Liver (tissue), 8 donors: ENCODE measurements at regions not wholly inside any gene's neighbourhood (a gene's known extent, or its start where the extent isn't known, plus 50 kb on each side); places are given as distances from the start of the nearest gene placed in this dataset.

Source experiments
- DNase-seq: peaks from one replicate; pipeline ENCODE4 v3.0.0-alpha.2; 2017; ENCODE audit warnings: low spot score
- H3K27ac ChIP-seq, 2 donors: one replicate each; pipeline ENCODE4 v1.7.0; 2013; ENCODE audit warnings: inconsistent platforms in 2 of 2, low read length in 2 of 2, control low read depth in 1 of 2, low read depth in 1 of 2, mild to moderate bottlenecking in 1 of 2
- H3K27me3 ChIP-seq, 4 donors: one replicate each; pipeline versions ENCODE4 v1.6.1 to v1.7.0; 2013; ENCODE audit warnings: low read length in 3 of 4, inconsistent platforms in 1 of 4, mild to moderate bottlenecking in 1 of 4, moderate library complexity in 1 of 4; ENCODE audit not compliant: control insufficient read depth in 4 of 4, insufficient read depth in 4 of 4
- H3K36me3 ChIP-seq, 4 donors: one replicate each; pipeline versions ENCODE4 v1.6.1 to v1.7.0; 2013; ENCODE audit warnings: low read length in 3 of 4, mild to moderate bottlenecking in 3 of 4, low read depth in 1 of 4, moderate library complexity in 1 of 4; ENCODE audit not compliant: control insufficient read depth in 4 of 4, insufficient read depth in 3 of 4
- H3K4me1 ChIP-seq, 4 donors: one replicate each; pipeline versions ENCODE4 v1.6.1 to v1.7.0; 2013; ENCODE audit warnings: low read length in 3 of 4, mild to moderate bottlenecking in 3 of 4, moderate library complexity in 1 of 4; ENCODE audit not compliant: control insufficient read depth in 4 of 4, insufficient read depth in 4 of 4
- H3K4me3 ChIP-seq, 3 donors: one replicate each; pipeline versions ENCODE4 v1.6.1 to v1.7.0; 2013; ENCODE audit warnings: low read length in 3 of 3, control low read depth in 1 of 3, low read depth in 1 of 3, mild to moderate bottlenecking in 1 of 3
- H3K9ac ChIP-seq, 2 donors: one replicate each; pipeline ENCODE4 v1.7.0; 2013; ENCODE audit warnings: low read length in 2 of 2, mild to moderate bottlenecking in 2 of 2, moderate library complexity in 2 of 2, control low read depth in 1 of 2, low read depth in 1 of 2
- H3K9me3 ChIP-seq, 4 donors: one replicate each; pipeline versions ENCODE4 v1.6.1 to v1.7.0; 2013; ENCODE audit warnings: low read length in 3 of 4; ENCODE audit not compliant: control insufficient read depth in 4 of 4
- ATF3 ChIP-seq: IDR thresholded peaks from 2 replicates; pipeline ENCODE4 v1.6.1; 2016; ENCODE audit warnings: antibody characterized with exemption
- CTCF ChIP-seq: fragments of 150-350 bp; IDR thresholded peaks from 2 replicates; pipeline ENCODE4 v1.5.1; 2017; ENCODE audit warnings: improper control_type of control experiment, low read depth, low read length; ENCODE audit not compliant: missing input control
- EGR1 ChIP-seq, 2 donors: IDR thresholded peaks; 2 replicates each; pipeline ENCODE4 v1.6.1; 2016 to 2018; ENCODE audit warnings: antibody characterized with exemption in 2 of 2, low read depth in 2 of 2
- FOXA2 ChIP-seq: IDR thresholded peaks from 2 replicates; pipeline ENCODE4 v1.6.1; 2016; ENCODE audit warnings: antibody characterized with exemption
- HNF4A ChIP-seq, 2 donors: conservative IDR thresholded peaks; 2 replicates each; pipeline ENCODE4 v1.6.1; 2016; ENCODE audit warnings: antibody characterized with exemption in 2 of 2, mild to moderate bottlenecking in 2 of 2
- JUND ChIP-seq, 2 donors: IDR thresholded peaks; 2 replicates each; pipeline ENCODE4 v1.6.1; 2016; ENCODE audit warnings: antibody characterized with exemption in 2 of 2
- RAD21 ChIP-seq, 2 donors: IDR thresholded peaks; 2 replicates each; pipeline ENCODE4 v1.6.1; 2016; ENCODE audit warnings: antibody characterized with exemption in 2 of 2, mild to moderate bottlenecking in 2 of 2
- RXRA ChIP-seq, 2 donors: IDR thresholded peaks; 2 replicates each; pipeline ENCODE4 v1.6.1; 2017 to 2018; ENCODE audit warnings: antibody characterized with exemption in 2 of 2, mild to moderate bottlenecking in 1 of 2
- SP1 ChIP-seq: IDR thresholded peaks from 2 replicates; pipeline ENCODE4 v1.6.1; 2018; ENCODE audit warnings: antibody characterized with exemption, mild to moderate bottlenecking
- TAF1 ChIP-seq: conservative IDR thresholded peaks from 2 replicates; pipeline ENCODE4 v1.6.1; 2016; ENCODE audit warnings: antibody characterized with exemption, mild to moderate bottlenecking
- YY1 ChIP-seq: IDR thresholded peaks from 2 replicates; pipeline ENCODE4 v1.6.1; 2016; ENCODE audit warnings: antibody characterized with exemption, mild to moderate bottlenecking
- WGBS: extraction: QIAGEN DNeasy Blood & Tissue Kit; methylation state at CpG from one replicate; pipeline ENCODE4 v1.1.7; 2013; 5-methylcytosine and 5-hydroxymethylcytosine counted together
- TF ChIP-seq, protein P1 (sequence below): IDR thresholded peaks from 2 replicates; pipeline ENCODE4 v1.6.1; 2016; ENCODE audit warnings: antibody characterized with exemption
- donor health status: healthy.
- donor health status: healthy.
- donor health status: healthy.
- donor health status: healthy.
- donor health status: healthy.

- TF ChIP-seq TAF1 (no peak), RXRA (IDR thresholded peaks at IDR 0.05) (no peak), JUND (IDR thresholded peaks at IDR 0.05) (no peak), FOXA2 (no peak), HNF4A (conservative IDR thresholded peaks at IDR 0.05) (no peak)
- TF ChIP-seq, protein P1, sequence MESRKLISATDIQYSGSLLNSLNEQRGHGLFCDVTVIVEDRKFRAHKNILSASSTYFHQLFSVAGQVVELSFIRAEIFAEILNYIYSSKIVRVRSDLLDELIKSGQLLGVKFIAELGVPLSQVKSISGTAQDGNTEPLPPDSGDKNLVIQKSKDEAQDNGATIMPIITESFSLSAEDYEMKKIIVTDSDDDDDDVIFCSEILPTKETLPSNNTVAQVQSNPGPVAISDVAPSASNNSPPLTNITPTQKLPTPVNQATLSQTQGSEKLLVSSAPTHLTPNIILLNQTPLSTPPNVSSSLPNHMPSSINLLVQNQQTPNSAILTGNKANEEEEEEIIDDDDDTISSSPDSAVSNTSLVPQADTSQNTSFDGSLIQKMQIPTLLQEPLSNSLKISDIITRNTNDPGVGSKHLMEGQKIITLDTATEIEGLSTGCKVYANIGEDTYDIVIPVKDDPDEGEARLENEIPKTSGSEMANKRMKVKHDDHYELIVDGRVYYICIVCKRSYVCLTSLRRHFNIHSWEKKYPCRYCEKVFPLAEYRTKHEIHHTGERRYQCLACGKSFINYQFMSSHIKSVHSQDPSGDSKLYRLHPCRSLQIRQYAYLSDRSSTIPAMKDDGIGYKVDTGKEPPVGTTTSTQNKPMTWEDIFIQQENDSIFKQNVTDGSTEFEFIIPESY = no peak
Measured at GRCh38 chr17:51454456-51454978, 194.2 kb downstream of the UTP18 start (continued).

- H3K9ac ChIP-seq = no peak overlapping the region
- no peak for DNase-seq
Measured at GRCh38 chr17:51455211-51455610, 194.9 kb downstream of the UTP18 start.

GRCh38 chr17:51455931-51456330 is 195.6 kb downstream of the UTP18 start:
- WGBS = 94% methylated on average over 4 of the region's 4 CpGs
- H3K4me3 ChIP-seq = no peak overlapping the region
- no peak overlapping the region for H3K9ac ChIP-seq
- H3K9me3 ChIP-seq = no peaks in the 10 kb centered on the region
- no peak for DNase-seq
- H3K27me3 ChIP-seq = no peaks in the 10 kb centered on the region
- H3K27ac ChIP-seq = no peak overlapping the region
- TF ChIP-seq TAF1 = no peak
- no peak for TF ChIP-seq RXRA (IDR thresholded peaks at IDR 0.05)
- no peak for TF ChIP-seq SP1
- no peaks in the 10 kb centered on the region for H3K36me3 ChIP-seq
- H3K4me1 ChIP-seq = no peaks in the 10 kb centered on the region

More at GRCh38 chr17:51455211-51455610, 194.9 kb downstream of the UTP18 start:
- Histone ChIP-seq H3K27me3 (no peaks in the 10 kb centered on the region), H3K9me3 (no peaks in the 10 kb centered on the region), H3K4me3 (no peak overlapping the region), H3K4me1 (no peaks in the 10 kb centered on the region), H3K36me3 (no peaks in the 10 kb centered on the region), H3K27ac (no peak overlapping the region)
- TF ChIP-seq YY1 (no peak), EGR1 (IDR thresholded peaks at IDR 0.05; ENCODE audit: low read depth in 2 of 2) (no peak), RXRA (IDR thresholded peaks at IDR 0.05) (no peak)

DNA sequence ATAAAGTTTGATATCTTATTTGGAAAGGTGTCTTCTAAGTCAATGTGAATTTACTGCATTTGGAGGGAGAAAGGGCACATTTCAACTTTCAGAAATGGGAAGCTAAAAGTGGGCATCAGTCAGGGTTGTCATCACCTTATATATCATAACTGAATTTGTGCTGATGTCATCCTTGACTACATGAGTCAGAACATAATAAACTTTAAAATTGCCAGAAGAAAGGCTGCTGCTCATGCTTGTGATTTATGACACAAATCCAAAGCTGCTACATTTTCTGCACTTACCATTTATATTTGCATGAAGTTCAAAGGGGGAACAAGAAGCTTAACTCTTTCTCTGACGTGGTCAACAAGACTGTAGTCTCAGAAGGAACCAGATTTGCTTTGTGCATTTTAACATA is 196.6 kb downstream of the UTP18 start:
- Histone ChIP-seq H3K9ac (no peak overlapping the region), H3K4me3 (no peak overlapping the region), H3K27me3 (no peaks in the 10 kb centered on the region), H3K4me1 (no peaks in the 10 kb centered on the region), H3K27ac (no peak overlapping the region), H3K9me3 (no peaks in the 10 kb centered on the region), H3K36me3 (no peaks in the 10 kb centered on the region)
- WGBS = 67% methylated on average over 1 of the region's 1 CpG
- no peak for TF ChIP-seq RXRA (IDR thresholded peaks at IDR 0.05)
- no peak for TF ChIP-seq FOXA2
- no peak for TF ChIP-seq EGR1 (IDR thresholded peaks at IDR 0.05; ENCODE audit: low read depth in 2 of 2)
- DNase-seq = no peak

DNA sequence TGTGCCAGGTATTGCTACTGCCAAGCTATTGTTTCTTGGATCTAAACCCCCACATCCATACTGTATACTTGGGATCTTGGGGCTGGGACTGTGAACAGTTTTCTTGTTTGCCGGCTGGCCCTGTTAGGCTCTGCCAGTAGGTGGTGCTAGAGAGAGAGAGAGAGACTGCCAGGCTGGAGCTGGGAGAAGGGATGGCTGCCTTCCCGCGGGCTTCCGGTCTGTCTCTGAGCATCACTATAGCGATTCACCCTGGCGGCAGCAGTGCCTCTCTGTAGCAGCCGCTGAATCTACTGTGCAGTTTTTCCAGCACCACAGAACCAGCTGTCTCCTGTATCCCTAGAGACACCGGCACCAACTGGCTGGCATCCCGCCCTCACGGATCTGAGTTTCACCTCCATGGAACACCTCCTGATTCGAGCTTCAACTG is 201.2 kb downstream of the UTP18 start:
- peak; percentile 41 for DNase-seq
- Histone ChIP-seq H3K27ac (no peak overlapping the region), H3K9me3 (no peaks in the 10 kb centered on the region), H3K27me3 (no peaks in the 10 kb centered on the region), H3K9ac (no peak overlapping the region), H3K36me3 (no peaks in the 10 kb centered on the region), H3K4me3 (no peak overlapping the region), H3K4me1 (no peaks in the 10 kb centered on the region)
- TF ChIP-seq JUND (IDR thresholded peaks at IDR 0.05) (no peak), ATF3 (no peak), CTCF (peak; percentile 71), HNF4A (conservative IDR thresholded peaks at IDR 0.05) (no peak), YY1 (no peak), RAD21 (IDR thresholded peaks at IDR 0.05) (peak; percentile 74 to 85)
- 59% methylated on average over 11 of the region's 11 CpGs for WGBS
